NCI-H1417 treated with DMSO at 0.1 percent for 48 hours (cell line): ENCODE measurements at regions not wholly inside any gene's neighbourhood (a gene's known extent, or its start where the extent isn't known, plus 50 kb on each side); places are given as distances from the start of the nearest gene placed in this dataset.

Source experiments
- DNase-seq: peaks from one replicate; lab custom pipeline; 2025; lab: John Stamatoyannopoulos, UW

DNA sequence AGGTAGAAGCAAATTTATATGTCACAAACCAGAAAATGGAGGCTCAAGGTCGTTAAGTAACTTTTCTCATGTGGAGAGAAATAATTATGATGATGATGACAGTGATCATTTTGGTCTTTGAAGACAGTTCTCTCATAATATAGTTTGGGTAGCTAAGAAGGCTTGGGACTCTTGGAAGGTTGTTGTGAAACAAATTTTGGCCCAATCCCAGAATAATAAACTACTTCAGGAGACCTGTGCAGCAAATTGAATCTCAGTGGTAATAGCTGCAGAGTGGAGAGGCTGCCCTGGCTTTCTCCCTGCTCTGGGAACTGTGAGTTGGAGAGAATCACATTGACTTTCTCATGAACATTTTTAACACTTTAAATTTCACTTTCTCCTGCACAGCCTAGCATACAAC lies 217.2 kb upstream of the BOD1L1 start:
- DNase-seq = no peak

DNA sequence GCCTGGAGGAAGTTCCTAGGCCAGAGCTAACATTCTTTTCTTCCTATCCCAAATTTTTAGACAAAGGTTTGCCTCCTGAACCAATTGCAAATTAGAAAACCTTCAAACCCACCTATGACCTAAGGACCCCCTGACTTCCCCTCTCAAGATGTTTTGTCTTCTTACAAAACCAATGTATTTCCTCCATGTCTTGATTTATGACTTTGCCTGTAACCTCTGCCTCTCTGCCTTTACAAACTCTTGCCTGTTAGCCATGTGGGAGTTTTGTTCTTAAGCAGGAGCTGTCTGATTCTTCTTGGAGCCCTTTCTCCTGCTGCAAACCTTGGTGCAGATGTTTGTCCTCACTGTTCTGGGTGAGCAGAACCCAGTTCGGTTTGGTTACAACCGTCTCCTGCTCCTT lies 222.3 kb upstream of the BOD1L1 start:
- DNase-seq = no peak

DNA sequence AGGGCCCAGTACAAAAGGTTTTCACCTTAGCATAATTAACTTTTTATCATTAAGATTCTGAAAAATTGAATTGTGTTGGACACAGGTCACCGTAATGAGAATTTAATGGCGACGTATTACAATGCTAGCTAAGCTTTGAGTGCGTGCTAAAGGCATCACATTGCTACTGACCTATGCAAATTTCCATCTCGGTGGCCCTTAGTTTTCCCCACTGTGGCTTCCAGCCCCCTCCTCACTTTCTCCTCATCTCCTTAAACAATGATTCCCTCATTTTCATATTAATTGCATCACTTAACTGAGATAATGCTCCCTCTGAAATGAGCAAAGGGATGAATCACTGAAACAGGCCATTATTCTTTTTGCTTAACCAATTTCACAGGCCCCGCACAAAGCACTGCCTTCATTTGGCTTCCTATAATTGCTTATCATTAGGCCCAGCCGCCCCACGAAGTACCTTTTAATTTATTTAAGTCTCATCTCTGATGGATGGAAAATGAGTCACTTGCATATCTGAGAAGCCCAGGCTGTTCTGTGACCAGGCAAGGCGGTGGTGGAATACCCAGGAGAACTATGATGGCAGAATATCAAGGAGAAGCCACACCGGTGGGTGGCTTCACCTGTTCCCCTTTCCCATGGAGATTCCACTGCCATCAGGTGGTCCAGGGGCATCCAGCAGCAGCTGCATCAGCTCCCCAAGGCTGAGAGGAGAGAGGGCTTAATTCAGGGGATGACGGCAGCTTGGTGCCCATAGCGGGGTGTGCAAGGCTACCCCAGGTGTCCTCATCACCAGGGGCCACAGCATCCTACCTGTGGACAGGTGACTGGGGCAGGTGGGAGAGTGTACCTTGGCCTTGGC lies 223.8 kb upstream of the BOD1L1 start:
- DNase-seq = no peak

DNA sequence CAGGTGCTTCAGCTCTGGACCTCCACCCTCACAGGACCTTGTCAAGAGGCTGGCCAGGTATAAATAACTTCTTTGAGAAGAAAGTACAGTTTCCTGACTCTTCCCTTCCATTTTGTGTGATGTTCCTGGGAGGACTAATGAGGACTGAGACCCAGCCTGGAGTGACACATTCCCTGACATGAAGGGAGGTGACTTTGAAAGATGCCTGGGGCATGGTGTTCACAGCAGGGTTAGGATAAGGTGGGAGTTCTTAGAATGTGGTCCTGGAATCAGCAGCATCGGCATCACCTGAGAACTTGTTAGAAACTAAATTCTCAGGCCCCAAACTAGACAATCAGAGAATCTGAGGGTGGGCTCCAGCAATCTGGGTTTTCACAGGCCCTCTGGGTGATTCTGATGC lies 224.9 kb upstream of the BOD1L1 start:
- no peak for DNase-seq

DNA sequence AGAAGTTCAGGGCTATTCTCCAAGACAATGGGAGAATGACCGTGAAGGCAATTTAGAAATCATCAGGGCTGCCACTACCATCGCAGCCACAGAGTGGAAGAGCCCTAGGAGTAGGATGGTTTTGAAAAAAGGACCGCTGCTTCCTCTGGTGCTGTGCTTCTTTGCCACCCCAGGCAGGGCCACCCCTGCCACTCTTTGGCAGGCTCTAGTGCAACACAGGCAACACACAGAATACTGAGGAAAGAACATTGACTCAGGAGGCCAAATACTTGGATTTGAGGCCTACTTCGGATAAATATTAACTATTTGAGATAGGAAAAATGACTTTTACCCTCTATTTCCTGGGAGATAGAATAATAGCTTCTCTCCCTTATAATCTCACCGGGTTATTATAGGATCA lies 228.9 kb upstream of the BOD1L1 start:
- no peak for DNase-seq

DNA sequence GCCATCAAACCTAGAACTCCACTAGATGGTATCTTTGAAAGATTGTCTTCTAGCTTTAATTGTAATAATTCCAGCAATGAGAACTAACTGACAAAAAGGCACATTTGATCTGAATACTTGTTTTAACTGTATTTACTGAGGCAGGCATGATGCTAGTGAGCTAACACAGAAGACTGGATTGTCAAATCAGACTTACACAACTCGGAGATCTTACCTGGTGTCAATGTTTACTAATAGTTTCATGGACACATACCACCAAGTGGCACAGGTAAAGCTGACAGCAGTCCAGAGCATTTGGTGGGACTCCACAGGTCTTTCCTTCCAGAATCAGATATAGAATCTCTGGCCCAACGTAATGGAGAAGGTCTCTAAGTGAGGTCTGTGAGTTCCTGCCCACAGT lies 229.9 kb upstream of the BOD1L1 start:
- DNase-seq = no peak

DNA sequence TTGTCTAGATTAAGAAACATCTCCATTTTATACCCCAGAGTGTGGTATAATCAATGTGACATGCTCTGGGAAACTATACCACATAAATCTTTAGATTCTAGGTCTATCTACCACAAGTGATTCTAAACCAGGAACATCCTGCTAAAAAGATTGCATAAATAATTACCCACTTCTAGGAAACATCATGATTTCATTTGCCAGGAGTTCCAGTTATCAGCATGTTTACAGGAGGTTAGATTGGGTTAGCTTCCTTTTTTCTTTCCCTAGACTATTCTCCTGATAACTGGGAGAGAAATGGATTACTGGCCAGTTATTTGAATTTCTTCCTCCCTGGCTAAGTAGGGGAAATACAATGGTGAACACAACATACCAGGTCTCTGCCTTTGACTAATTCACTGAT lies 230.3 kb upstream of the BOD1L1 start:
- DNase-seq = no peak

DNA sequence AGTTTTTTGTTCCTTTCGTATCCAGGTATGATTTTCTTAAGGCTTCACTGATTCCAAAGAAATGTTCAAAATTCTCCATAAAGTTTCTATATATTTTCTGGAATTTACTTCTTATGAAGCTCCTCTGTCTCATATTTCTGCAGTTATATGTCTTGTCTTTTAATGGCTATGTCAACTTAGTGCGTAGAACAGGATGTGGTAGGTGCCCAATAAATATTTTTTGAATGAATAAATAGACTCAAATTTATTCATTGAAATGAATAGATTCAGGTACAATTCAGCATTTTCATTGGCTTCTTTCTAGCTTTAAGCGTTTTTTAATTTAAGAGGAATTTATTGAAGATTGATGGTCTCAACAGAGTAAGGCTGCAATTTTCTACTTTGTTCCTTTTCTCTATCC lies 231.9 kb upstream of the BOD1L1 start:
- DNase-seq = no peak

DNA sequence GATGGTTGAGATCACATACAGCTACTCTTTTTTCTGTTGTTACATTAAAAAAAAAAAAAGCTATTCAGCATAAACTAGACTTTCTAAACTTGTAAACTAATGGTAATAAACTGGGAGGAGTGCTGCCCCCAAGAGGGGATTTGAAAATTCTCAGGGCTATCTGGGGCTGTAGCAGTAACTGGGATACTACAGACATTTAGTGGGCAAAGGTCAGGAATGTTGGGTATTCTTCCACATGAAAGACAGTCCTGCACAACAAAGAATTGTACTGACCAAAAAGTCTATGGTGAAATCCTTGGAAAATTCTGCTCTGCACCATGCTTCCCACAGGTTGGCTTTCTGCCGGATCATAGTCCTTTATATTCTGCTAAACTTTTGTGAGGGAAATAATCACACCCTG lies 232.6 kb upstream of the BOD1L1 start:
- DNase-seq = no peak

DNA sequence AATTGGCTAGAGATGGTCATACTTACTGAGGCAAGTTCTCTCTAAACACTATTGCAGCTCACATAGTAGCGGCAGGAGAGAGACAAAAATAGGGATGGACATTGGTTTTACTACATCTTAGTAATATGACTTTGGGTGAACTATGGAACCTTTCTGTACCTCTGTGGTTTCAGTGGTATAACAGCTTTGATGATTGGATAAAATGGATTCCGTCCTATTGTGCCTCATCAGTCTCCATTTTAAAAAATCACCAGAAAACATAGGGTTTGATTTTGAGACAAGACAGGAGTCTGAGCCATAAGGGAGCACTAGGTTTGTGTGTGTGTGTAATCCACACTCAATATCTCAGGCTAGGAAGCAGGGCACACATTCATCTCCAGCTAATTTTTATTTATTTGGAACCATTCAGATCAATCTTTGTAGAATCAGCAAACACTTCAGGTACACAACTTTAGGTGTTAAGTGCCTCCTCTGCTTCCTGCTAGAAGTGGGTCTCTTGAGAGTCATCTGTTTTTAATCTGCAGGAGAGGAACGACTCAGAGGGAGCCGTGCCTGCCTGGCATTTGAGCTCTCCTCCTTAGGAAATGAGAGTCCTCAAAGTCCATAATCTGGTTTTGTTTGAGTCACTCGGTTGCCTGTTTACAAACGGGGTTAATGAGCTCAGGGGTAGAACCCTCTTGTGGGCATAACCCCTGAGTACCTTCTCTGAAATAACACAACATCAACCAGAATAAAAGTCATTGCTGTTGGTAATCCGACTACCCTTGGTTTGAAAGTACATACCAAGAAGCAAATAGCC lies 238.5 kb upstream of the BOD1L1 start:
- no peak for DNase-seq

DNA sequence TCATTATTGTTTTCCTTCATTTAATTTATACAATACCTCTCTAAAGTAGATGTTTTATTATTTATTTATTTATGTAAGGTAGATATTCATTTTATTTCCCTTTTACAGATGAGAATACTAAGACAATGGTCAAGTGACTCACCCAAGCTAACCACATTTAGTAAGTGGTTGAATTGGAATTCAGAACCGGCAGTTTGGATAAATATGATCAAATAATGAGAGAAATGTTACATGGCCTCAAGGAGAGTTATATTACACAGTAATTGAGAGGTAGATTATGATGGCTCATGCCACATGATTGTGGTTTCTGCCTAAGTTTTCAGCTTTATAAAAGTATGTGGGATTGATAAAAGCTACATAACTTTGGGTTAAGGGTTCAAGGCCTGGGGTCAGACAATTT lies 239.4 kb upstream of the BOD1L1 start:
- DNase-seq = no peak

DNA sequence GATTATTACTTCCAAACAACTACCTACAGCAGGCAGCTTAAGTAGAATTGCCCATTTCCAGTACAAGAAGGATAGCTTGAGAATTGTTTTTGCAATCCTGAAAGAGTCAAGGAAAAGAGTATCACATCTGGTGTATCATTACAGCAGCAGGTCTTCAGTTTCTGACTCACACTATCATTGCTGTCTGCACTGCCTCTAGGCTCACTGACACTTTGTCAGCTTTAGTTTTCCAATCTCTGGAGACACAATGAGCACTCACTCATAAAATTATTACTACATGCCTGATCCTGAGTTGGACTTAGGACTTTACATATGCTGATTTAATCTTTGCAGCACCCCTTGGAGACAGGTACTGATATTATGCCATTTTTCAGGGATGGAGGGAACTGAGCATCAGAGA lies 244.6 kb upstream of the BOD1L1 start:
- DNase-seq = no peak

DNA sequence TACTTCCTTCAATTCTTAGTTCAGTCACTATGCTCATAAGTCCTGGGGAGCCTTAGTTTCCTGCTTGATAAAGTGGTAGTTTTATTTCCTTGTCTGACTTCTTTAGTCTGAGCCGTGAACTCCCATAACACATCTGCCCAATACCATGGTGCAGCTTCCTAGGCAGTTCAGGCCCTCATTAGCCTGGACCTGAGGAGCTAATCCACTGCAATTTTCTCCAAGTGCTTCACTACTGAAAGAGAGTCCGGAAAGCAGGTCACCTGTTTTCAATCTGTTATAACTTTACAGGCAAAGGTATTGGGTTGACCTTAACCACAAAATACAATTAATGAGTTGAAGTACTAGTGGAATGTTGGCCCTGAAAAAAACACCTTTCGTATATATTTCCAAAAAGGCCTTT lies 245.4 kb upstream of the BOD1L1 start:
- no peak for DNase-seq

DNA sequence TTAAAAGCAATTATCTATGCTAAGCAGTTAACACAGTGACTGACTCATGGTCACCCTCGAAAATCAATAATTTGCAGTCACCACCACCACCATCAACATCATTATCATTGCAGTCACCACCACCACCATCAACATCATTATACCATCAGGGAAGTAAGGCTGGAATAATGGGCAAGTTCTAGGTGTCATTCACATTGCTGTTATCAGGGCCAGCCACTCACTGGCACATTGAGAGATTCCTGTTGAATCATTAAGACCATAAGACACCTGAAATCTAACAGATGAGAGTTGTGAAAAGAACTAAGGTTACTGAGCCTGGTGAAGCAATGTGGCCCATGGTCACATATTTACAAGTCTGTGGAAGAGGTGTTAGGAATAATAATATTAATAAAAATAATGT lies 247.7 kb upstream of the BOD1L1 start:
- no peak for DNase-seq

DNA sequence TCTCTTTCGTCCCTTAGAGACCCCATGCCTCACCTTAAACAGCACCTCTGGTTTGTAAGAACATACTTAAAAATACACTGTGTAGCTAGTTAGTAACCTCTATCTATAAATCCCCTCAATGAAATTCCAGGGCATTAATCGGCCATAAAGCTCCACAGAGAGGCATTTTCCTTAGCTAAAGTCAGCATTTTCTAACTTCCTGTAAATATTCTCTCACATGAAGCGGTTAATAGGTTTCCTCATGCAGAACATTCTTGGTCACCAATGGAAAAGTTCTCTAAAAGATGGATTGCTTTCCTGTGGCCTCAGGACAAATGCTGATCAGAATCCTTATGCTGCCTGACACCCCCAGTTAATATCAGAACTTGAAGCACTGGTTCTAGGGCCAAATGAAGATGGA lies 248.6 kb upstream of the BOD1L1 start:
- DNase-seq = no peak

DNA sequence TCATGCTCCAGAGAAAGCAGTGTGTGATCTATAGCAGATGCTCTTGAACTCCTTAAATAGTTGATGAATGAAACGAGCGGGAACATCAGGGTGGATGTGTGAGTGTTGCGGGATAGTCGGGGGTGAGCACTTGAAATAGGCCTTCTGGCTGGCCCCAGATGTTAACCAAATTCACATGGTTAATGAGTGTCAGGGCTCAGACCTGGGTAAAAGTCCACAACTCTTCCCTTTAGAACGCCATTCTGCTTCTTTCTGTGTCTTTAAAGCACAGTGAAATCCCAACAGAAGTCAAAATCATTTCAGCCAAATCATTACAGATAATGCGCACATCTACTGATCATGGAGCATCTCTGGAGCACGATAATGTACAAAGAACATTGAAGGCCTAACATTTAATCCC lies 249.4 kb upstream of the BOD1L1 start:
- DNase-seq = no peak

DNA sequence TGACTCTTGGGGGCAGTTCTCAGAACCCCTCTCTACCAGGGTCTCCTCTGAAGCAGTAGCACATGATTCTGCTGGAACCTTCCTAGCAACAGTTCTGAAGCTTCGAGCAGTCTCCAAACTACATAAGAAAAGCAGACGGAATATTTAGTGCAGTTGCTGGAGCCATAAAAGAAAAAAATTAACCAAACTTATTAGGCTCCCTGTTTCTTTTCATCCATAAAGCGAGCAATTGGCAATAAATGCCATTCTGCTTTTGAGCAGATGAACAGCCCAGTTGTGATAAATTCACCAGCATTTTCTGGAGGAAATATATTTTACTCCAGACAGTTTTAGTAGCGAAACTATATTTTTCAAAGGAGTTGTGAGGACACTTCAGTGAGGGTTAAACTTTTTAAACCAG lies 250.1 kb upstream of the BOD1L1 start:
- no peak for DNase-seq

DNA sequence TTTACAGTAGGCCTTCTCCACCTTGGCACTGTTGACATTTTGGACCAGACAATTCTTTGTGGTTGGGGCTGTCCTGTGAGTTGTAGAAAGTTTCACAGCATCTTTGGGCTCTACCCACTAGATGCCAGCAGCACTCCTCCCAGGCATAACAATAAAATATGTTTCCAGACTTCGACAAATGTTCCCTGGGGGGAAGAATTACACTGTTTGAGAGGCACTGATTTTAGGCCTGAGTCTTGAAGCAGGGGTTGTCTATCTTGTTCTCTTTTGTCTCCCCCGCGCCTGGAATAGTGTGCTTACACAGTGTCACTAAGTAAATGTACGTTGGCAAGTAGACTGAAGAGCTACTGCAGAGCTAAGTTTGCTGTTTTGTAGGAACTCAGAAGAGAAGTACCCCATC lies 254.4 kb upstream of the BOD1L1 start:
- no peak for DNase-seq

DNA sequence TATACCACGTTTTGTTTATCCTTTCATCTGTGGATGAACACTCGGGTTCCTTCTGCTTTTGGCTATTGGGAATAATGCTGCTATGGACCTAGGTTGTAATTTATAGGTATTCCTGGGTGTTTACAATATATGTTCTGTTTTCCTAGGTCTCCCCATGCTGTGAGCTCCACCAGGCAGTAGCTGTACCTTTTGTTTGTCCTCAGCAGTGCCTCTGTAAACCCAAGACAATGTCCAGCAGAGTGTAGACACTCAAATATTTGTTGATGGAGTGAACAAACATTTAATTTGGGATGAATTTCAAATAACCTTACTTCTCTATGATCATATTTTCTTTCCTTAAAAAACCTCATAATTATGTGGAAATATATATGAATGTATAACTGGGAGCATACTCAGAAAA lies 259.5 kb upstream of the BOD1L1 start:
- DNase-seq = peak; percentile 1

DNA sequence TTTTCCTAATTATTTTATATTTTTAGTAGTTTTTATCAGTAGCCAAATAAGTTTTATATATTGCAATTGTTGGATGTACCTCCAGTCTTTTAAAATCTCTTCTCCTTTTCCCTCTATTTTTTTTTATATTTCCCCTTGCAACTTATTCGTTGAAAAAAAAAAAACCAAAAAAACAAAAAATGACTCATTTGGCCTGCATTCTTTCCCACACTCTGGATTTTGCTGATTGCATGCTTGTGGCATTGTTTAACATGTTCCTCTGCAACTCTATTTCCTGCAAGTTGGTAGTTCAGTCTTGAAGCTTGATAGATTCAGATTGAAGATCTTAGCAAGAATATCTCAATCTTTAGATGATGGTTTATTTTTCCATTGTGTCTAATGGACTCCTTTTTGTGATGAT lies 260.6 kb upstream of the BOD1L1 start:
- no peak for DNase-seq

DNA sequence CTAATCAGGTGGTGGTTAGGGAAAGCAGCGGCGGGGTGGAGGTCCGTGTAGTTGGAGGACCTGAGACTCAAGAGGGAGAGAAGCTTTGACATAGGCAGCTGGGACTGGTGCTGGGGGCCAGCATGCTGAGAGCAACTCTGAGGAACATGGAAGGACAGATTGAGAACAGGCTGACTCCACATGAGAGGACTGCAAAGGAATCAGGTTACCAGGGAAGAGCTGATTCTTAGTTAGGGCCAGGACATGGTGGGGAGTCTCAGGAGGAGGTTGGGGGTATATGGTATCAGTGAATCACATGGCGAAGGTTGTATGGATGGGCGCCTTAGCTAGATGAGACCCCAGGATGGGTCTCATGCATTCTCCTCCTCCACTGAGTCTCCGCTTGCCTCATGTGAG lies 264.0 kb upstream of the BOD1L1 start:
- DNase-seq = no peak

DNA sequence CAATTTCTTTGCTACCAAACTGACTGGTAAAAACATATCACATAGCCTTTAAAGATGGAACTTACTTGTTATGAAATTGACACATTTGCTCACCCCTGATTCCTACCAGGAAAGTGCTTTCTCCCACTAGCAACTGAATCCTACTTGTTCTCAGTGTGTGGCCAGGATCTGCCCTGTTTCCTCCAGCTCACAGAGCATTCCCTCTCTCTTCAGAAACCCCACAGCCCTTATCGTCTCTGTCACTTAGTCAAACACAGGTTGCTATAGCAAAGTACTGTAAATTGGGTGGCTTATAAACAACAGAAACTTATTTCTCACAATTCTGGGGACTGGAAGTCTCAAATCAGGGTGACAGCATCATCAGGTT lies 265.2 kb upstream of the BOD1L1 start:
- DNase-seq = no peak

DNA sequence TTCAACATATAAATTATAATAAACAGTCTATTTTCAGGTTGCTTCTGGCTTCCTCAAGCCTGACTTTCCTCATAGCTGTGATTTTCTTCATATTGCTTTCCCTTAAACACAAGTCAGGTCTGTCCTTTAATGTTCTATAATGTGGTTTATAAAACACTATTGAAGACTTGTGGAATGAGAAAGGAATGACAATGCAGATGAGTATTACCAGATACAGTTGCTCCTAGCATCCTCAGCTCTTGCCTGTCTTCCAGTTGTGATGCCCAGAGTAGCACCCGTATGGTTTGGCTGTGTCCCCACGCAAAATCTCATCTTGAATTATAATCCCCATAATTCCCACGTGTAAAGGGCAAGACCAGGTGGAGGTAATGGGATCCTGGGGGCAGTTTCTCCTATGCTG lies 265.7 kb upstream of the BOD1L1 start:
- no peak for DNase-seq

DNA sequence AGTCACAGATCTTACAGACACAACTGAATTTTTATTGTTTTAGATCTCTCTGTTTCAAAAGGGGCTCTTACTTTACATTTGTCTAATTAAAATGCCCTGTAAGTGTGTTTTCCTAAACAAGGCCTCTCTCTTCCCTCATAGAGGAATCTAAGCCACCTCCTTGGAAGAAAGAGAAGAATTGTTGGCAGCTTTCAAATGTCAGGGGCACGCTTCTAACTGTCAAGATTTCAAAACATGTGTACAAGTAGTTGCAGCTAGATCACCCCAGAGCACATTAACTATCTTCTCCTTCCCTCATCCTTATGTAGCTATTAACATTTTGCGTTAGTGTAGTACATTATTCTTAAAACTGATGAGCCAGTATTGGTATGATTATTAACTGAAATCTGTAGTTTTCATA lies 266.5 kb upstream of the BOD1L1 start:
- no peak for DNase-seq
